Fibroblast of lung (primary cell): ENCODE measurements at regions not wholly inside any gene's neighbourhood (a gene's known extent, or its start where the extent isn't known, plus 50 kb on each side); places are given as distances from the start of the nearest gene placed in this dataset.

ENCODE experiments used
- DNase-seq, 2 donors: peaks; one replicate each; pipeline versions ENCODE4 v3.0.0 to v3.0.0-alpha.2; 2010; ENCODE audit warnings: low read depth in 2 of 2
- H2AFZ ChIP-seq: 2 replicates; pipeline ENCODE4 v1.5.1; 2012; ENCODE audit warnings: low read length, control low read depth, inconsistent platforms
- H3K27ac ChIP-seq: 2 replicates; pipeline ENCODE4 v1.5.1; 2011; ENCODE audit warnings: low read length, control low read depth; ENCODE audit not compliant: insufficient read depth
- H3K27me3 ChIP-seq: 2 replicates; pipeline ENCODE4 v1.5.1; 2011; ENCODE audit warnings: mild to moderate bottlenecking, low read length; ENCODE audit not compliant: control insufficient read depth, insufficient read depth
- H3K36me3 ChIP-seq: 2 replicates; pipeline ENCODE4 v1.5.1; 2011; ENCODE audit warnings: low read length; ENCODE audit not compliant: control insufficient read depth, insufficient read depth
- H3K4me1 ChIP-seq: 2 replicates; pipeline ENCODE4 v1.5.1; 2011; ENCODE audit warnings: low read length; ENCODE audit not compliant: control insufficient read depth, insufficient read depth; ENCODE audit errors: extremely low read depth
- H3K4me2 ChIP-seq: 2 replicates; pipeline ENCODE4 v1.5.1; 2011; ENCODE audit warnings: low read length, control low read depth; ENCODE audit not compliant: insufficient read depth; ENCODE audit errors: extremely low read depth
- H3K4me3 ChIP-seq, 4 experiments: fragments of 200-600 bp in 1 of 4; sonication (generic) in 1 of 4; replicated peaks in 1 of 4; 2 replicates each; pipeline ENCODE4 v1.5.1; 2011 to 2016; ENCODE audit warnings: low read length in 4 of 4, low read depth in 3 of 4, mild to moderate bottlenecking in 3 of 4, control low read depth in 2 of 4, inconsistent platforms in 1 of 4, mixed read lengths in 1 of 4; ENCODE audit not compliant: insufficient read depth in 1 of 4; ENCODE audit errors: control extremely low read depth in 1 of 4
- H3K79me2 ChIP-seq: 2 replicates; pipeline ENCODE4 v1.5.1; 2012; ENCODE audit warnings: mild to moderate bottlenecking, low read length, inconsistent platforms; ENCODE audit not compliant: control insufficient read depth, insufficient read depth
- H3K9ac ChIP-seq: 2 replicates; pipeline ENCODE4 v1.5.1; 2011; ENCODE audit warnings: mild to moderate bottlenecking, low read length, control low read depth; ENCODE audit not compliant: insufficient read depth
- H3K9me3 ChIP-seq: 2 replicates; pipeline ENCODE4 v1.5.1; 2012; ENCODE audit warnings: low read depth, low read length; ENCODE audit not compliant: control insufficient read depth, insufficient read depth
- H4K20me1 ChIP-seq: 2 replicates; pipeline ENCODE4 v1.5.1; 2011; ENCODE audit warnings: low read length; ENCODE audit not compliant: control insufficient read depth, insufficient read depth; ENCODE audit errors: extremely low read depth
- CTCF ChIP-seq, 2 donors: IDR thresholded peaks in 1 of 2; conservative IDR thresholded peaks in 1 of 2; 1 replicate in 1 of 2; 2 replicates in 1 of 2; pipeline ENCODE4 v1.5.1; 2011 to 2012; ENCODE audit warnings: low read length in 2 of 2, control low read depth in 1 of 2, inconsistent platforms in 1 of 2, low read depth in 1 of 2, mild to moderate bottlenecking in 1 of 2
- EZH2 ChIP-seq: IDR thresholded peaks from 2 replicates; pipeline ENCODE4 v1.5.1; 2012; ENCODE audit warnings: low read length, control low read depth, mild to moderate bottlenecking; ENCODE audit errors: missing control alignments

DNA sequence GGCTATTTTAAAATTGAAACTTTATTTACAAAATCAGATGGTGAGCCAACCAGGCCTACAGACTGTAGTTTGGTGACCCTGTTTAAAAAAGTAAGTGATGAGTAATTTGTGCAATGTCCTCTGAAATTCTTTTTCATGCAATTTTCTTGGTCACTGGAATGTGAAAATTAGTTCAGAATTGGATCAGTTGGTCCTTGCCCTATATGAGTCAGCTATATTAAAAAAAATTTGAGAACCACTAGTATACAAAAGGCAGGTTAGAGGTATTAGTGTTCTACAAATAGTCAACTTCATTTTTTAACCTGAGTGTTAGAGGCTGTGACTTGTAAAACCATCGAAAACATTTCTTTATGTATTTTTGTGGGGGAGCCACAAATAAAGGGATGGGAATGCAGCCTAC, 91.1 kb upstream of the NXPH2 start:
- Histone ChIP-seq H3K9me3 (no peaks in the 10 kb centered on the region), H3K9ac (no peak overlapping the region), H2AFZ (no peak overlapping the region), H3K79me2 (no peaks in the 10 kb centered on the region), H3K4me1 (no peaks in the 10 kb centered on the region), H3K4me2 (no peak overlapping the region), H4K20me1 (no peaks in the 10 kb centered on the region), H3K36me3 (no peaks in the 10 kb centered on the region), H3K27me3 (no peaks in the 10 kb centered on the region), H3K27ac (no peak overlapping the region), H3K4me3 (no peak overlapping the region)
- TF ChIP-seq CTCF (conservative IDR thresholded peaks at IDR 0.05 in 1 of 2, IDR thresholded peaks at IDR 0.05 in 1 of 2; ENCODE audit: low read depth in 1 of 2, low read length in 2 of 2) (no peak), EZH2 (no peak)
- DNase-seq = no peak

- no peaks in the 10 kb centered on the region for H3K9me3 ChIP-seq
- H3K79me2 ChIP-seq = no peaks in the 10 kb centered on the region
- no peaks in the 10 kb centered on the region for H4K20me1 ChIP-seq
- H3K36me3 ChIP-seq = no peaks in the 10 kb centered on the region
- H3K4me2 ChIP-seq = no peak overlapping the region
- no peaks in the 10 kb centered on the region for H3K4me1 ChIP-seq
- no peak overlapping the region for H2AFZ ChIP-seq
- no peaks in the 10 kb centered on the region for H3K27me3 ChIP-seq
- H3K4me3 ChIP-seq = no peak overlapping the region
- TF ChIP-seq EZH2 (no peak), CTCF (conservative IDR thresholded peaks at IDR 0.05 in 1 of 2, IDR thresholded peaks at IDR 0.05 in 1 of 2; ENCODE audit: low read depth in 1 of 2, low read length in 2 of 2) (no peak)
- DNase-seq = no peak
- H3K9ac ChIP-seq = no peak overlapping the region
- no peak overlapping the region for H3K27ac ChIP-seq
Observed at GRCh38 chr2:138867341-138867740, 87.2 kb upstream of the NXPH2 start.

DNA sequence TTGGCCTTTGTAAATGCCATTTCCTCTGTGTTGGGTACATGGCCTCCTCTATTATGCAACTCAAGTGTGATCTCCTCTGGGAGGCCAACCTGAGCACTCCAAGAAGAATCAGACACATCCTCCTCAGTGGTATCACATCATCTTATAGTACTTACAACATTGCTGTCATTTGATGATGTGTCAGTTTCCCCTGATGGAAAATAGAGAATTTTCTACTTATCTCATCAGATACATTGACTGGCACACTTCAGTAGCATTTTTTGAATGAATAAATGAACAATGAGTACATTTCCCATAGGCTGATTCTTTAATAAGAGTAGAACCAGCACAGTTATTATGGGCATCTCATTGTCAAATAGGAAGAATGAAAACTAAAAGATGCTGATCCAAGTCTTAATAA, 86.6 kb upstream of the NXPH2 start:
- H3K36me3 ChIP-seq = no peaks in the 10 kb centered on the region
- H3K4me3 ChIP-seq = no peak overlapping the region
- DNase-seq = no peak
- H3K9me3 ChIP-seq = no peaks in the 10 kb centered on the region
- H3K79me2 ChIP-seq = no peaks in the 10 kb centered on the region
- no peak overlapping the region for H2AFZ ChIP-seq
- H3K27ac ChIP-seq = no peak overlapping the region
- no peaks in the 10 kb centered on the region for H3K27me3 ChIP-seq
- no peak for TF ChIP-seq CTCF (conservative IDR thresholded peaks at IDR 0.05 in 1 of 2, IDR thresholded peaks at IDR 0.05 in 1 of 2; ENCODE audit: low read depth in 1 of 2, low read length in 2 of 2)
- H4K20me1 ChIP-seq = no peaks in the 10 kb centered on the region
- H3K4me2 ChIP-seq = no peak overlapping the region
- no peak overlapping the region for H3K9ac ChIP-seq
- no peaks in the 10 kb centered on the region for H3K4me1 ChIP-seq
